Skeletal muscle tissue (tissue), 3 donors: ENCODE measurements at regions not wholly inside any gene's neighbourhood (a gene's known extent, or its start where the extent isn't known, plus 50 kb on each side); places are given as distances from the start of the nearest gene placed in this dataset.
"Not testable (repeated sequence)": the region's sequence is repeated elsewhere in the genome, so short reads cannot be mapped to it uniquely, and the experiment has no call there.

Experiments used
- H3K27ac ChIP-seq: one replicate; pipeline ENCODE4 v1.7.0; 2013; ENCODE audit warnings: mild to moderate bottlenecking, low read depth, low read length, inconsistent platforms
- H3K27me3 ChIP-seq, 3 donors: one replicate each; pipeline ENCODE4 v1.7.0; 2013; ENCODE audit warnings: low read length in 3 of 3; ENCODE audit not compliant: control insufficient read depth in 3 of 3, insufficient read depth in 3 of 3
- H3K36me3 ChIP-seq, 3 donors: one replicate each; pipeline ENCODE4 v1.7.0; 2013; ENCODE audit warnings: low read length in 3 of 3; ENCODE audit not compliant: control insufficient read depth in 3 of 3, insufficient read depth in 3 of 3
- H3K4me1 ChIP-seq, 3 donors: one replicate each; pipeline ENCODE4 v1.7.0; 2013; ENCODE audit warnings: low read length in 3 of 3, mild to moderate bottlenecking in 3 of 3; ENCODE audit not compliant: control insufficient read depth in 3 of 3, insufficient read depth in 3 of 3
- H3K4me3 ChIP-seq, 3 donors: one replicate each; pipeline ENCODE4 v1.7.0; 2013; ENCODE audit warnings: low read length in 3 of 3
- H3K9ac ChIP-seq, 3 donors: one replicate each; pipeline ENCODE4 v1.7.0; 2013; ENCODE audit warnings: low read length in 3 of 3, mild to moderate bottlenecking in 3 of 3, moderate library complexity in 2 of 3, low read depth in 1 of 3
- H3K9me3 ChIP-seq, 3 donors: one replicate each; pipeline ENCODE4 v1.7.0; 2013; ENCODE audit warnings: low read length in 3 of 3; ENCODE audit not compliant: control insufficient read depth in 3 of 3
- donor health status: Osteomylitis.

GRCh38 chr3:22685597-22685996 lies 517.5 kb upstream of the UBE2E2 start:
- H3K9ac ChIP-seq = no peak overlapping the region
- no peaks in the 10 kb centered on the region for H3K4me1 ChIP-seq
- H3K4me3 ChIP-seq = no peak overlapping the region
- no peaks in the 10 kb centered on the region for H3K36me3 ChIP-seq
- H3K27me3 ChIP-seq = no peaks in the 10 kb centered on the region
- no peaks in the 10 kb centered on the region for H3K9me3 ChIP-seq
- no peak overlapping the region for H3K27ac ChIP-seq

GRCh38 chr3:22691407-22691806 lies 511.7 kb upstream of the UBE2E2 start:
- no peak overlapping the region for H3K9ac ChIP-seq
- no peaks in the 10 kb centered on the region for H3K4me1 ChIP-seq
- H3K4me3 ChIP-seq = no peak overlapping the region
- no peaks in the 10 kb centered on the region for H3K36me3 ChIP-seq
- H3K27ac ChIP-seq = no peak overlapping the region
- no peaks in the 10 kb centered on the region for H3K9me3 ChIP-seq
- no peaks in the 10 kb centered on the region for H3K27me3 ChIP-seq

GRCh38 chr3:22691856-22692628 lies 511.1 kb upstream of the UBE2E2 start:
- Histone ChIP-seq H3K4me1 (no peaks in the 10 kb centered on the region), H3K36me3 (no peaks in the 10 kb centered on the region), H3K9ac (no peak overlapping the region), H3K4me3 (no peak overlapping the region), H3K27ac (no peak overlapping the region), H3K9me3 (no peaks in the 10 kb centered on the region), H3K27me3 (no peaks in the 10 kb centered on the region)

GRCh38 chr3:22700876-22701275 lies 502.3 kb upstream of the UBE2E2 start:
- H3K36me3 ChIP-seq = no peaks in the 10 kb centered on the region
- H3K27me3 ChIP-seq = no peaks in the 10 kb centered on the region
- no peak overlapping the region for H3K27ac ChIP-seq
- no peak overlapping the region for H3K4me3 ChIP-seq
- no peaks in the 10 kb centered on the region for H3K4me1 ChIP-seq
- no peak overlapping the region for H3K9ac ChIP-seq
- H3K9me3 ChIP-seq = no peaks in the 10 kb centered on the region

- Histone ChIP-seq H3K36me3 (no peaks in the 10 kb centered on the region), H3K4me1 (no peaks in the 10 kb centered on the region), H3K4me3 (no peak overlapping the region), H3K27ac (no peak overlapping the region), H3K9ac (no peak overlapping the region), H3K9me3 (no peaks in the 10 kb centered on the region), H3K27me3 (no peaks in the 10 kb centered on the region)
These were observed 499.0 kb upstream of the UBE2E2 start for GRCh38 chr3:22704166-22704565.

- Histone ChIP-seq H3K27ac (no peak overlapping the region), H3K9ac (no peak overlapping the region), H3K4me3 (no peak overlapping the region), H3K36me3 (no peaks in the 10 kb centered on the region), H3K27me3 (no peaks in the 10 kb centered on the region), H3K9me3 (no peaks in the 10 kb centered on the region), H3K4me1 (no peaks in the 10 kb centered on the region)
These were observed 498.4 kb upstream of the UBE2E2 start for GRCh38 chr3:22704571-22705354.

GRCh38 chr3:22706922-22707321 lies 496.2 kb upstream of the UBE2E2 start:
- H3K27me3 ChIP-seq, H3K36me3 ChIP-seq, H3K4me3 ChIP-seq, H3K9ac ChIP-seq, H3K27ac ChIP-seq, H3K9me3 ChIP-seq, H3K4me1 ChIP-seq: not testable (repeated sequence)

- Histone ChIP-seq H3K4me1 (no peaks in the 10 kb centered on the region), H3K9me3 (peaks cover 0 to 2% (median 0%) of the 10 kb centered on the region in 3 donors), H3K27me3 (no peaks in the 10 kb centered on the region), H3K9ac (no peak overlapping the region), H3K4me3 (no peak overlapping the region), H3K36me3 (no peaks in the 10 kb centered on the region), H3K27ac (no peak overlapping the region)
These were observed 489.2 kb upstream of the UBE2E2 start for GRCh38 chr3:22713936-22714335.

GRCh38 chr3:22714749-22715148 lies 488.4 kb upstream of the UBE2E2 start:
- H3K27me3 ChIP-seq = no peaks in the 10 kb centered on the region
- no peak overlapping the region for H3K9ac ChIP-seq
- H3K27ac ChIP-seq = no peak overlapping the region
- no peaks in the 10 kb centered on the region for H3K36me3 ChIP-seq
- peaks cover 0 to 2% (median 0%) of the 10 kb centered on the region in 3 donors for H3K9me3 ChIP-seq
- H3K4me3 ChIP-seq = no peak overlapping the region
- H3K4me1 ChIP-seq = no peaks in the 10 kb centered on the region

GRCh38 chr3:22720596-22720995 lies 482.5 kb upstream of the UBE2E2 start:
- Histone ChIP-seq H3K4me1 (no peaks in the 10 kb centered on the region), H3K9me3 (peaks cover 0 to 2% (median 0%) of the 10 kb centered on the region in 3 donors), H3K36me3 (no peaks in the 10 kb centered on the region), H3K4me3 (no peak overlapping the region), H3K9ac (no peak overlapping the region), H3K27me3 (no peaks in the 10 kb centered on the region), H3K27ac (no peak overlapping the region)
